ENCODE measurements at regions not wholly inside any gene's neighbourhood (a gene's known extent, or its start where the extent isn't known, plus 50 kb on each side); places are given as distances from the start of the nearest gene placed in this dataset.

GRCh38 chr3:84772841-84773240 lies 185.9 kb upstream of the CADM2 start:
- TF ChIP-seq CTCF (IDR thresholded peaks at IDR 0.05) (no peak), EP300 (IDR thresholded peaks at IDR 0.05) (no peak)
